HFF-Myc (cell line): ENCODE measurements at regions not wholly inside any gene's neighbourhood (a gene's known extent, or its start where the extent isn't known, plus 50 kb on each side); places are given as distances from the start of the nearest gene placed in this dataset.
"Not testable (repeated sequence)": the region's sequence is repeated elsewhere in the genome, so short reads cannot be mapped to it uniquely, and the experiment has no call there.

Experiments used
- DNase-seq: peaks from one replicate; pipeline ENCODE4 v3.0.0-alpha.2; 2011; ENCODE audit warnings: low read depth; ENCODE audit errors: extremely low read depth
- H3K4me3 ChIP-seq: replicated peaks from 2 replicates; pipeline ENCODE4 v1.5.1; 2011; ENCODE audit warnings: low read depth, mild to moderate bottlenecking, control low read depth, low read length
- TF ChIP-seq, protein P1 (sequence below): IDR thresholded peaks from 2 replicates; pipeline ENCODE4 v1.5.1; 2012; ENCODE audit warnings: mild to moderate bottlenecking, low read depth, low read length, control low read depth; ENCODE audit errors: missing control alignments

GRCh38 chr1:234913771-234914170 lies 214.9 kb downstream of the TOMM20 start:
- DNase-seq: no peak
- no peak overlapping the region for H3K4me3 ChIP-seq
- TF ChIP-seq, protein P1, sequence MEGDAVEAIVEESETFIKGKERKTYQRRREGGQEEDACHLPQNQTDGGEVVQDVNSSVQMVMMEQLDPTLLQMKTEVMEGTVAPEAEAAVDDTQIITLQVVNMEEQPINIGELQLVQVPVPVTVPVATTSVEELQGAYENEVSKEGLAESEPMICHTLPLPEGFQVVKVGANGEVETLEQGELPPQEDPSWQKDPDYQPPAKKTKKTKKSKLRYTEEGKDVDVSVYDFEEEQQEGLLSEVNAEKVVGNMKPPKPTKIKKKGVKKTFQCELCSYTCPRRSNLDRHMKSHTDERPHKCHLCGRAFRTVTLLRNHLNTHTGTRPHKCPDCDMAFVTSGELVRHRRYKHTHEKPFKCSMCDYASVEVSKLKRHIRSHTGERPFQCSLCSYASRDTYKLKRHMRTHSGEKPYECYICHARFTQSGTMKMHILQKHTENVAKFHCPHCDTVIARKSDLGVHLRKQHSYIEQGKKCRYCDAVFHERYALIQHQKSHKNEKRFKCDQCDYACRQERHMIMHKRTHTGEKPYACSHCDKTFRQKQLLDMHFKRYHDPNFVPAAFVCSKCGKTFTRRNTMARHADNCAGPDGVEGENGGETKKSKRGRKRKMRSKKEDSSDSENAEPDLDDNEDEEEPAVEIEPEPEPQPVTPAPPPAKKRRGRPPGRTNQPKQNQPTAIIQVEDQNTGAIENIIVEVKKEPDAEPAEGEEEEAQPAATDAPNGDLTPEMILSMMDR: no peak

GRCh38 chr1:234913278-234913649 lies 215.4 kb downstream of the TOMM20 start:
- TF ChIP-seq, protein P1: no peak
- DNase-seq: no peak
- H3K4me3 ChIP-seq: no peak overlapping the region

GRCh38 chr1:234912548-234913277 lies 215.9 kb downstream of the TOMM20 start:
- H3K4me3 ChIP-seq: no peak overlapping the region
- TF ChIP-seq, protein P1: no peak
- DNase-seq: no peak

DNA sequence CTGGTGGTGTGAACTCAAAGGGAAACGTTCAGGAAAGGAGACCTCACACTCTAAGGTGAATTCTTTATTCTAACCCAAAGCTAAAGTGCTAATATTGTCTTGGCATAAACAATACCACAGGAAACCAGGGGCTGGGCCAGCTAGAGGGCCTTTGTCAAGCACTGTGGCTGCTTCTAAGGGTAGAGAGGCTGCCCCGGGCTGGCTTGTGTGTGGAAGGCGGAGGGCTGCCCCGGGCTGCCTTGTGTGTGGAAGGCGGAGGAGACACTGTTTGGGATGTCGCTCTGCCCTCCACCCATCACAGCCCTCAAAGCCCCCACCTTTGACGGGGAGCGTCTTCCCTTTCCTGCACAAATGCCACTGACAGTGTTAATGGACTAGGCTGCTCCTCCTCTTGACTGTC lies 216.8 kb downstream of the TOMM20 start:
- no peak for DNase-seq
- TF ChIP-seq, protein P1: no peak
- no peak overlapping the region for H3K4me3 ChIP-seq

- DNase-seq: not testable (repeated sequence)
Observed at GRCh38 chr1:234911136-234911535, 217.5 kb downstream of the TOMM20 start.

GRCh38 chr1:234909851-234910250 lies 218.8 kb downstream of the TOMM20 start:
- no peak overlapping the region for H3K4me3 ChIP-seq
- TF ChIP-seq, protein P1: no peak
- no peak for DNase-seq

More at GRCh38 chr1:234911136-234911535, 217.5 kb downstream of the TOMM20 start:
- H3K4me3 ChIP-seq: not testable (repeated sequence)

DNA sequence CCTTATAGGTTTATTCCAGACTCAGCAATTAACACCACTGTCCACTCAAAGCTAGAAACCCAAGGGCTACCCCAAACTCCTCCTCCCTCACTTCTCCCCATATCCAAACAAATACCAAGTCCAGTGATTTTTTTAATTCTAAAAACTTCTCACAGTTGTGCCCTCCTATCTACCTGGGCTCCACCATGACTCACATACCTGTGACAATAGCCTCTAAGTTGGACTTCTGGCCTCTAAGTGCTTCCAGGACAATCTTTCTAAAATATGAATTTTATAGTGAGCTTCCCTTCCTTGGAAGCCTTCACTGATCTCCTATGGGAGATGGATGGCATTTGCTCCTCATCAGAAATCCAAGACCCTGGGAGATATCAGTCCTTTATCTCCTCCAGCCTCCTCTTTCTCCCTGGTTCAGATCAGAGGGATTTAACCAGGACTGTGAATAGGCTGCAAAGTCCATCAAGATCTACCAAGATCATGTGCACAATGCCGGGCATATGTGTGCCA lies 219.3 kb downstream of the TOMM20 start:
- no peak overlapping the region for H3K4me3 ChIP-seq
- TF ChIP-seq, protein P1: no peak

More for the DNA sequence above, 219.3 kb downstream of the TOMM20 start:
- DNase-seq: no peak
